GM13977 (cell line): ENCODE measurements at regions not wholly inside any gene's neighbourhood (a gene's known extent, or its start where the extent isn't known, plus 50 kb on each side); places are given as distances from the start of the nearest gene placed in this dataset.

Experiments
- DNase-seq: peaks from one replicate; pipeline ENCODE4 v3.0.0; 2012; ENCODE audit warnings: low spot score
- CTCF ChIP-seq: IDR thresholded peaks from 2 replicates; pipeline ENCODE4 v1.5.1; 2012; ENCODE audit warnings: mild to moderate bottlenecking, control low read depth; ENCODE audit not compliant: insufficient read depth; ENCODE audit errors: extremely low read depth, missing control alignments
- in situ Hi-C: fragments of 300-500 bp; cut with MboI; formaldehyde crosslinking; loops from one replicate; pipeline ENCODE4 v1.12.0; 2022; ENCODE audit warnings: low sequenced_read_pairs, low pct_unique_long_range_greater_than_20kb, mixed read lengths, inconsistent platforms; ENCODE audit not compliant: unreplicated experiment

- no peak for TF ChIP-seq CTCF
- in situ Hi-C loops: no loop called here
- no peak for DNase-seq
These were observed 191.6 kb upstream of the TNP1 start for GRCh38 chr2:217051416-217051815.

- TF ChIP-seq CTCF: no peak
- DNase-seq: no peak
- in situ Hi-C loops: no loop called here
These were observed 190.1 kb upstream of the TNP1 start for GRCh38 chr2:217049956-217050355.

GRCh38 chr2:217049422-217049821 lies 189.6 kb upstream of the TNP1 start:
- in situ Hi-C loops: no loop called here
- no peak for TF ChIP-seq CTCF
- no peak for DNase-seq

- DNase-seq: no peak
- in situ Hi-C loops: no loop called here
- no peak for TF ChIP-seq CTCF
These were observed 188.9 kb upstream of the TNP1 start for GRCh38 chr2:217048730-217049129.

- no peak for TF ChIP-seq CTCF
- no peak for DNase-seq
- in situ Hi-C loops: no loop called here
These were observed 187.8 kb upstream of the TNP1 start for GRCh38 chr2:217047631-217048030.

GRCh38 chr2:217047209-217047608 lies 187.3 kb upstream of the TNP1 start:
- no peak for TF ChIP-seq CTCF
- DNase-seq: no peak
- in situ Hi-C loops: no loop called here

- TF ChIP-seq CTCF: no peak
- in situ Hi-C loops: no loop called here
- DNase-seq: no peak
These were observed 186.0 kb upstream of the TNP1 start for GRCh38 chr2:217045700-217046475.
